Ureter (tissue), 1 donor: ENCODE measurements at regions not wholly inside any gene's neighbourhood (a gene's known extent, or its start where the extent isn't known, plus 50 kb on each side); places are given as distances from the start of the nearest gene placed in this dataset.

Experiments used
- DNase-seq: peaks from one replicate; pipeline ENCODE4 v3.0.0-alpha.2; 2020; ENCODE audit warnings: low spot score
- donor health status: DM: yes; HTN: yes; CAD: no.

GRCh38 chr2:7289697-7290096, 372.5 kb downstream of the RNF144A start:
- DNase-seq, result no peak

- no peak for DNase-seq
These were observed 375.0 kb downstream of the RNF144A start for GRCh38 chr2:7292154-7292691.

GRCh38 chr2:7309582-7309981, 392.4 kb downstream of the RNF144A start:
- DNase-seq, result no peak

- no peak for DNase-seq
These were observed 407.5 kb downstream of the RNF144A start for GRCh38 chr2:7324706-7325105.

GRCh38 chr2:7325186-7325585, 408.0 kb downstream of the RNF144A start:
- no peak for DNase-seq

GRCh38 chr2:7329465-7329864, 412.3 kb downstream of the RNF144A start:
- no peak for DNase-seq

- DNase-seq, result no peak
These were observed 416.1 kb downstream of the RNF144A start for GRCh38 chr2:7333189-7333765.

- no peak for DNase-seq
These were observed 416.8 kb downstream of the RNF144A start for GRCh38 chr2:7333960-7334493.

GRCh38 chr2:7338961-7339360, 421.7 kb downstream of the RNF144A start:
- no peak for DNase-seq

- no peak for DNase-seq
These were observed 429.1 kb downstream of the RNF144A start for GRCh38 chr2:7346336-7346735.

GRCh38 chr2:7348761-7349160, 431.5 kb downstream of the RNF144A start:
- no peak for DNase-seq

- DNase-seq, result no peak
These were observed 435.0 kb downstream of the RNF144A start for GRCh38 chr2:7352191-7352590.

GRCh38 chr2:7353571-7353970, 436.4 kb downstream of the RNF144A start:
- DNase-seq, result no peak

GRCh38 chr2:7355781-7356180, 438.6 kb downstream of the RNF144A start:
- DNase-seq, result no peak

- no peak for DNase-seq
These were observed 439.8 kb downstream of the RNF144A start for GRCh38 chr2:7356909-7357584.

GRCh38 chr2:7357993-7358392, 440.8 kb downstream of the RNF144A start:
- DNase-seq, result no peak

GRCh38 chr2:7358865-7359447, 441.7 kb downstream of the RNF144A start:
- no peak for DNase-seq

GRCh38 chr2:7363906-7364305, 446.7 kb downstream of the RNF144A start:
- DNase-seq, result no peak

GRCh38 chr2:7368211-7368610, 451.0 kb downstream of the RNF144A start:
- no peak for DNase-seq

- no peak for DNase-seq
These were observed 455.9 kb downstream of the RNF144A start for GRCh38 chr2:7373156-7373555.

GRCh38 chr2:7375901-7376300, 458.7 kb downstream of the RNF144A start:
- no peak for DNase-seq

GRCh38 chr2:7377916-7378569, 460.8 kb downstream of the RNF144A start:
- DNase-seq, result no peak
